H1 (cell line): ENCODE measurements at regions not wholly inside any gene's neighbourhood (a gene's known extent, or its start where the extent isn't known, plus 50 kb on each side); places are given as distances from the start of the nearest gene placed in this dataset.

Source experiments
- CTCF ChIA-PET: fragments of 300-600 bp; sonication (Branson Sonifier 250); formaldehyde crosslinking; loops from one replicate; lab custom pipeline; 2021; ENCODE audit not compliant: partially characterized antibody; lab: Charles Lee
- POLR2A ChIA-PET: fragments of 300-600 bp; sonication (Branson Sonifier 250); formaldehyde crosslinking; loops from one replicate; lab custom pipeline; 2021; ENCODE audit warnings: inconsistent platforms; ENCODE audit not compliant: partially characterized antibody; lab: Charles Lee
- DNase-seq, 2 experiments: peaks; one replicate each; pipeline versions ENCODE4 v3.0.0 to v3.0.0-alpha.2; 2010 to 2022; ENCODE audit warnings: low spot score in 2 of 2, low read depth in 1 of 2, mixed read lengths in 1 of 2
- FAIRE-seq: peaks from 2 replicates; lab custom pipeline; 2011; peaks lifted over from hg19 to GRCh38; lab: Jason Lieb, UNC
- H2AFZ ChIP-seq: 2 replicates; pipeline ENCODE4 v1.8.1; 2012; ENCODE audit warnings: low read length, inconsistent platforms
- H2AK5ac ChIP-seq: 2 replicates; pipeline ENCODE4 v1.6.1; 2013; ENCODE audit warnings: low read depth, low read length
- H2BK120ac ChIP-seq: replicated peaks from 2 replicates; pipeline ENCODE3; 2013; ENCODE audit warnings: low read depth, low read length, inconsistent platforms
- H2BK12ac ChIP-seq: 2 replicates; pipeline ENCODE4 v1.6.1; 2013; ENCODE audit warnings: low read depth, low read length
- H2BK15ac ChIP-seq: 2 replicates; pipeline ENCODE4 v1.6.1; 2013; ENCODE audit warnings: low read length
- H2BK20ac ChIP-seq: 2 replicates; pipeline ENCODE4 v1.6.1; 2013; ENCODE audit warnings: low read length
- H2BK5ac ChIP-seq: 2 replicates; pipeline ENCODE4 v1.6.1; 2013; ENCODE audit warnings: low read depth, low read length
- H3K14ac ChIP-seq: 2 replicates; pipeline ENCODE4 v1.6.1; 2013; ENCODE audit warnings: inconsistent platforms; ENCODE audit not compliant: insufficient read length
- H3K18ac ChIP-seq: 2 replicates; pipeline ENCODE4 v1.6.1; 2013; ENCODE audit warnings: low read length; ENCODE audit errors: extremely low read depth
- H3K23ac ChIP-seq: 2 replicates; pipeline ENCODE4 v1.6.1; 2013; ENCODE audit warnings: inconsistent platforms; ENCODE audit not compliant: insufficient read length
- H3K23me2 ChIP-seq: 2 replicates; pipeline ENCODE4 v1.6.1; 2013; ENCODE audit warnings: low read depth, low read length
- H3K27ac ChIP-seq: 2 replicates; pipeline ENCODE4 v1.6.1; 2011; ENCODE audit warnings: low read depth, low read length, inconsistent platforms
- H3K27me3 ChIP-seq, 4 experiments: replicated peaks in 1 of 4; 1 replicate in 1 of 4; 2 replicates in 3 of 4; pipeline versions ENCODE4 v1.6.1 to v1.8.1; 2011 to 2013; ENCODE audit warnings: low read length in 3 of 4, mild to moderate bottlenecking in 3 of 4, inconsistent platforms in 2 of 4, mixed read lengths in 2 of 4, moderate library complexity in 1 of 4; ENCODE audit not compliant: control insufficient read depth in 3 of 4, insufficient read depth in 3 of 4; ENCODE audit errors: extremely low read depth in 1 of 4
- H3K36me3 ChIP-seq, 4 experiments: 2 replicates each; pipeline versions ENCODE4 v1.6.1 to v1.8.1; 2011 to 2013; ENCODE audit warnings: mild to moderate bottlenecking in 4 of 4, low read length in 3 of 4, moderate library complexity in 2 of 4, control low read depth in 1 of 4, inconsistent platforms in 1 of 4; ENCODE audit not compliant: insufficient read depth in 4 of 4, control insufficient read depth in 2 of 4
- H3K4ac ChIP-seq: replicated peaks from 2 replicates; pipeline ENCODE3; 2013; ENCODE audit warnings: low read length, low read depth, mixed read lengths, inconsistent platforms; ENCODE audit not compliant: insufficient read length
- H3K4me1 ChIP-seq, 4 experiments: replicated peaks in 1 of 4; 1 replicate in 1 of 4; 2 replicates in 3 of 4; pipeline versions ENCODE4 v1.6.1 to v1.8.1; 2011 to 2013; ENCODE audit warnings: low read length in 3 of 4, inconsistent platforms in 2 of 4, mixed read lengths in 1 of 4; ENCODE audit not compliant: insufficient read depth in 4 of 4, control insufficient read depth in 3 of 4
- H3K4me2 ChIP-seq, 2 experiments: 2 replicates each; pipeline versions ENCODE4 v1.6.1 to v1.8.1; 2011 to 2013; ENCODE audit warnings: low read depth in 2 of 2, low read length in 2 of 2, control low read depth in 1 of 2, inconsistent platforms in 1 of 2, mild to moderate bottlenecking in 1 of 2; ENCODE audit not compliant: insufficient read depth in 1 of 2
- H3K4me3 ChIP-seq, 4 experiments: fragments of 200-600, 300-600 bp in 1 of 4; sonication (generic), shearing (Covaris generic), sonication (Bioruptor Twin) in 1 of 4; 2 replicates each; pipeline versions ENCODE4 v1.5.1 to v1.8.1; 2011 to 2016; ENCODE audit warnings: low read length in 4 of 4, low read depth in 3 of 4, control low read depth in 2 of 4, inconsistent platforms in 2 of 4, mild to moderate bottlenecking in 2 of 4, mixed read lengths in 1 of 4, moderate library complexity in 1 of 4; ENCODE audit not compliant: insufficient read depth in 2 of 4; ENCODE audit errors: extremely low read depth in 1 of 4
- H3K56ac ChIP-seq: replicated peaks from 2 replicates; pipeline ENCODE3; 2013; ENCODE audit warnings: low read depth, mild to moderate bottlenecking, mixed read lengths, low read length, inconsistent platforms; ENCODE audit not compliant: insufficient read length
- H3K79me1 ChIP-seq: 2 replicates; pipeline ENCODE4 v1.6.1; 2013; ENCODE audit warnings: low read depth, low read length, control low read depth
- H3K79me2 ChIP-seq, 2 experiments: 2 replicates each; pipeline versions ENCODE4 v1.6.1 to v1.8.1; 2012 to 2013; ENCODE audit warnings: low read length in 2 of 2, mild to moderate bottlenecking in 2 of 2, inconsistent platforms in 1 of 2; ENCODE audit not compliant: insufficient read depth in 2 of 2, control insufficient read depth in 1 of 2
- H3K9ac ChIP-seq, 4 experiments: replicated peaks in 1 of 4; 1 replicate in 1 of 4; 2 replicates in 3 of 4; pipeline versions ENCODE4 v1.6.1 to v1.8.1; 2011 to 2013; ENCODE audit warnings: low read depth in 3 of 4, low read length in 3 of 4, control low read depth in 2 of 4, mild to moderate bottlenecking in 2 of 4, moderate library complexity in 2 of 4, inconsistent platforms in 1 of 4; ENCODE audit errors: extremely low read depth in 1 of 4
- H3K9me3 ChIP-seq, 2 experiments: 2 replicates each; pipeline versions ENCODE4 v1.6.1 to v1.8.1; 2012 to 2013; ENCODE audit warnings: mild to moderate bottlenecking in 2 of 2, moderate library complexity in 2 of 2, control low read depth in 1 of 2, inconsistent platforms in 1 of 2, low read depth in 1 of 2, low read length in 1 of 2, mixed read lengths in 1 of 2; ENCODE audit not compliant: insufficient read depth in 2 of 2
- H4K20me1 ChIP-seq, 2 experiments: replicated peaks in 1 of 2; 2 replicates each; pipeline versions ENCODE3 to v1.8.1; 2011 to 2013; ENCODE audit warnings: inconsistent platforms in 2 of 2, low read length in 2 of 2, mild to moderate bottlenecking in 1 of 2; ENCODE audit not compliant: insufficient read depth in 2 of 2, control insufficient read depth in 1 of 2
- H4K5ac ChIP-seq: 2 replicates; pipeline ENCODE4 v1.6.1; 2013; ENCODE audit warnings: low read length, low read depth, mixed read lengths, inconsistent platforms; ENCODE audit not compliant: insufficient read length
- H4K8ac ChIP-seq: 2 replicates; pipeline ENCODE4 v1.8.0; 2013; ENCODE audit warnings: mild to moderate bottlenecking, moderate library complexity, low read length, inconsistent platforms; ENCODE audit not compliant: insufficient read depth; ENCODE audit errors: extremely low read depth
- H4K91ac ChIP-seq: replicated peaks from 2 replicates; pipeline ENCODE3; 2013; ENCODE audit warnings: low read length, mixed read lengths, inconsistent platforms; ENCODE audit not compliant: insufficient read length
- BRCA1 ChIP-seq: IDR thresholded peaks from 2 replicates; pipeline ENCODE4 v1.6.1; 2012; ENCODE audit warnings: low read depth, low read length, improper control_type of control experiment
- GABPA ChIP-seq: IDR thresholded peaks from 2 replicates; pipeline ENCODE4 v1.6.1; 2011; ENCODE audit warnings: mild to moderate bottlenecking, low read length, moderate library complexity, borderline replicate concordance; ENCODE audit not compliant: insufficient read depth
- HDAC6 ChIP-seq: IDR thresholded peaks from one replicate; pipeline ENCODE4 v1.7.1; 2012; ENCODE audit warnings: low read depth, mild to moderate bottlenecking, inconsistent platforms, low read length, moderate library complexity
- NRF1 ChIP-seq: IDR thresholded peaks from 2 replicates; pipeline ENCODE4 v1.6.1; 2011; ENCODE audit warnings: mild to moderate bottlenecking, low read depth, low read length, improper control_type of control experiment
- USF2 ChIP-seq: IDR thresholded peaks from 2 replicates; pipeline ENCODE4 v1.6.1; 2011; ENCODE audit warnings: low read length, improper control_type of control experiment

GRCh38 chr9:82281066-82281465, 292.5 kb downstream of the SPATA31D1 start:
- TF ChIP-seq GABPA = no peak
- TF ChIP-seq HDAC6 = no peak
- no peak for TF ChIP-seq NRF1
- no peak for TF ChIP-seq USF2
- no peak for TF ChIP-seq BRCA1
- TF ChIP-seq, all 59 proteins: peak for 0
- peak overlapping the region; percentile 10; the same call in 1 of the 2 replicates for H2AFZ ChIP-seq

More at GRCh38 chr9:82281066-82281465, 292.5 kb downstream of the SPATA31D1 start:
- no peak overlapping the region for H4K8ac ChIP-seq
- no peaks in the 10 kb centered on the region for H3K27me3 ChIP-seq
- DNase-seq (no peak), FAIRE-seq (no peak)
- no peaks in the 10 kb centered on the region for H4K20me1 ChIP-seq
- no peaks in the 10 kb centered on the region for H3K79me1 ChIP-seq
- H3K27ac ChIP-seq = no peak overlapping the region
- H2BK120ac ChIP-seq = no peak overlapping the region
- ChIA-PET CTCF (no interaction called here), POLR2A (no interaction called here)
- H3K4me2 ChIP-seq = no peak overlapping the region
- no peaks in the 10 kb centered on the region for H3K36me3 ChIP-seq
- no peak overlapping the region for H3K14ac ChIP-seq
- H4K91ac ChIP-seq = no peak overlapping the region
- no peak overlapping the region for H2BK12ac ChIP-seq
- H3K56ac ChIP-seq = no peak overlapping the region
- H3K9ac ChIP-seq = no peak overlapping the region
- H3K23ac ChIP-seq = no peak overlapping the region
- no peak overlapping the region for H2BK20ac ChIP-seq
- no peaks in the 10 kb centered on the region for H3K4me1 ChIP-seq
- H3K9me3 ChIP-seq = no peaks in the 10 kb centered on the region
- no peak overlapping the region for H3K4me3 ChIP-seq
- H3K18ac ChIP-seq = no peak overlapping the region
- no peaks in the 10 kb centered on the region for H3K79me2 ChIP-seq
- H2BK15ac ChIP-seq = no peak overlapping the region
- no peak overlapping the region for H2BK5ac ChIP-seq
- H4K5ac ChIP-seq = no peak overlapping the region
- no peaks in the 10 kb centered on the region for H3K23me2 ChIP-seq
- H3K4ac ChIP-seq = no peak overlapping the region
- H2AK5ac ChIP-seq = no peak overlapping the region
